H1 (cell line): ENCODE measurements at regions not wholly inside any gene's neighbourhood (a gene's known extent, or its start where the extent isn't known, plus 50 kb on each side); places are given as distances from the start of the nearest gene placed in this dataset.

Experiments used
- HDAC6 ChIP-seq: IDR thresholded peaks from one replicate; pipeline ENCODE4 v1.7.1; 2012; ENCODE audit warnings: low read depth, mild to moderate bottlenecking, inconsistent platforms, low read length, moderate library complexity

- TF ChIP-seq HDAC6: no peak
Observed at GRCh38 chr1:29658688-29659087, 422.4 kb downstream of the PTPRU start (continued).
